Activated CD4-positive, alpha-beta T cell treated with anti-CD3 and anti-CD28 coated beads for 24 hours (primary cell): ENCODE measurements at regions not wholly inside any gene's neighbourhood (a gene's known extent, or its start where the extent isn't known, plus 50 kb on each side); places are given as distances from the start of the nearest gene placed in this dataset.
"Not testable (repeated sequence)": the region's sequence is repeated elsewhere in the genome, so short reads cannot be mapped to it uniquely, and the experiment has no call there.

Source experiments
- DNase-seq, 2 donors: peaks; one replicate each; pipeline ENCODE4 v3.0.0-alpha.2; 2020; ENCODE audit warnings: low read depth in 2 of 2

DNA sequence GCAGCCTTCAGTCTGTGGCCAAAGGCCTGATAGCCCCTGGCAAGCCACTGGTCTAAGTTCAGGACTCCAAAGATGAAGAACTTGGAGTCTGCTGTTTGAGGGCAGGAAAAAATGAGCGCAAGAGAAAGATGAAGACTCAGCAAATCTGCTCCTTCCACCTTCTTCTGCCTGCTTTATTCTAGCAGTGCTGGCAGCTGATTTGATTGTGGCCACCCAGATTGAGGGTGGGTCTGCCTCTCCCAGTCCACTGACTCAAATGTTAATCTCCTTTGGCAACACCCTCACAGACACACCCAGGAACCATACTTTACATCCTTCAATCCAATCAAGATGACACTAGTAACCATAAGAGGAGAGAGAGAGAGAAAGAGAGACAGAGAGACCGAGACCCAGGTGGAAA, 127.6 kb downstream of the UTP18 start:
- no peak for DNase-seq

GRCh38 chr17:51389875-51390274, 129.5 kb downstream of the UTP18 start:
- no peak for DNase-seq

DNA sequence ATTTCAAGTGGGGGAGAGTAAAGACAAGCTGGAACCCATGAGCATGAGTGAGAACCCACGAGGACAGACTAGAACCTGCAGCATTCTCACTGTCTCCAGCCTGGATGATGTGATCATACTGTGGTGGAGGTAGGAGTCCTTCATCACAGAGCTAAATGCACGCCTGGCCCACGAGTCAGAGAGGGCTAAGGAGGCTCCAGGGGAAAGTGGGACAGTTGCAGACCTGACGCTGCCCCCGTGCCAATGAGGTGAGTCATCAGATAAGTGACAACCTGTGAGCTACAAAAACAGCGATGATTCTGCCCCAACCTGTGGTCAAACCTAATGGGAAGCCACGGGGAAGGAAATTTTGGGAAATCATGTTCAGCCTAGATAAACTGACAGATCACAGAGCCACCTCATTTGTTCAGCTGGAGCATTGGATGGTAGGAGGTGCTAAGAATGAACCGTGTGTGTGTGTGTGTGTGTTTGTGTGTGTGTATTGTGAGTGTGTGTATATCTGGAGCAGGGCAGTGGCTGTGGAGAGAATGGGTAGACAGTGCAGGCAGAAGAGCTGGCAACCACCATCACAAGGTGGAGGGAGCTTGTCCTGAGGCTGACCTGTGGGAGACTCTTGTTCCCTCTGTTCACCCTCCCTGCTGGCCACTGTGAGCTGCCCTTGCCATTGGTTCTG, 131.8 kb downstream of the UTP18 start:
- DNase-seq, result no peak

- DNase-seq, result no peak
Observed at GRCh38 chr17:51395621-51396020, 135.3 kb downstream of the UTP18 start.

GRCh38 chr17:51397361-51398127, 137.2 kb downstream of the UTP18 start:
- no peak for DNase-seq

GRCh38 chr17:51398128-51398525, 137.8 kb downstream of the UTP18 start:
- DNase-seq, result no peak

- DNase-seq, result no peak
Observed at GRCh38 chr17:51398687-51399086, 138.3 kb downstream of the UTP18 start.

DNA sequence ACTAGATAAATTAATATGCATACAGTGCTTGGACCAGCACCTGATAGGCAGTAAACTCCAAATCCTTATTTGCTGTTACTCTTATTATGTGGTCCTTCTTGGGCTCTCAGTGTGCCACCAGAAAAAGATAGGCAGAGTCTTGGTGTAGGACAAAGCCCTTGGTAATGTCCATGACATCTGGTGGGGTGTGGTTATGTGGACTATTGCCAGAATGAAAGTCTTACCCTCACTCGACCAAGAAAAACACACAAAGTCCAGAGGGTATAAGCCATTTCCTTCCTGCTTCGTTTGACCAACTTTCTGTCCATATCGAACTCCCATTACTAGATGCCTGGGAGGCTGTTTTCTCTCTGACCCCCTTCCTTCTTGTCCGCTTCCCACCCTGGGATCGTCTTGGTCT, 140.9 kb downstream of the UTP18 start:
- no peak for DNase-seq

- no peak for DNase-seq
Observed at GRCh38 chr17:51402899-51403298, 142.6 kb downstream of the UTP18 start.

DNA sequence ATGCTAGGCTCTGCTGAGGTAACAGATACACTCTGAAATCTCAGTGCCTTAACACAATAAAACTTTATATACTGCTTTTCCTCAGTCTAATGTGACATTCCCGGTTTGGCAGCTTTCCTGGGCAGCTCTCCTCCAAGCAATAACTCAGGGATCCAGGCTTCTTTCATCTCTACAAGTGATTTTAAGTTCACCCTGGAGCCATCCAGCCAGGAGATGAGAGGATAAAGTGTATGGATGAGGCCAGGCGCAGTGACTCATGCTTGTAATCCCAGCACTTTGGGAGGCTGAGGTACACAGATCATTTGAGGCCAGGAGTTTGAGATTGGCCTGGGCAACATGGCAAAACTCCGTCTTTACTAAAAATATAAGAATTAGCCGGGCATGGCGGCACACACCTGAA, 147.2 kb downstream of the UTP18 start:
- DNase-seq, result no peak

DNA sequence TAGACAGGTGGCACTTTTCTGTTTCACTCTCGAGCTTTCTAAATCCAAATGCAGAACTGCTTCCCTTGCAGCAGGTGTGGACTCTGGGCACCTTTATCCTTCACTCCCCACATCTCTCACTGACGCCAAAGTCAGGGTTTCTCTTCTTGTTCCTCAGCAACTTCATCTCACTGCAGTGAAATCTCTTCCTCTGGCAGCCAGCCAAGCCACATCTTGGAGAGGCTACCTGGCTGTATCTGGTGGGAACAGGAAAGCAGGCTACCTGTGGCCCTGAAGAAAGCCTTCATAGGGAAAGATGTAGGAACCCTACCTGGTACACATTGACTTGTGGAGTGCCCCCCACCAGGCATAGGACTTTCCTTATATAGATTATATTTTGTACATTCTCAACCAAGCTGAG, 159.1 kb downstream of the UTP18 start:
- DNase-seq, result no peak

DNA sequence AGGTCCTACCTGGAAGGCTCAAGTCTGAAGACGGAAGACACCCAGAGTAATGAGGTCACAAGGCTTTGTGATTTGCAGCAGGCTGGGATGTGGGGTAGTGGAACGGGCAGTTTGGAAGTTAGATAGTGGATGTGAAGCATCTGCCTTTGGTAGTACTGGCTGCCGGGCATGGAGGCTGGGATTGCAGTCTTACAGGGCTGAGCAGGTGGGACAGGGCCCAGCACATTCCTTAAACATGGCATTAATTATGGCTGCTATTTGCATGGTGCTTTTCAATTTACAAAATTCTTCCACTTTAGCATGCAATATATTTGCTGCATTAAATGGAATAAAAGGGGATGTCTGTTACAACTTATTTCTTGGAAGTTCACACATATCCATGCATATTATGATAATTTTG, 161.2 kb downstream of the UTP18 start:
- DNase-seq, result no peak

- no peak for DNase-seq
Observed at GRCh38 chr17:51422634-51423033, 162.3 kb downstream of the UTP18 start.

DNA sequence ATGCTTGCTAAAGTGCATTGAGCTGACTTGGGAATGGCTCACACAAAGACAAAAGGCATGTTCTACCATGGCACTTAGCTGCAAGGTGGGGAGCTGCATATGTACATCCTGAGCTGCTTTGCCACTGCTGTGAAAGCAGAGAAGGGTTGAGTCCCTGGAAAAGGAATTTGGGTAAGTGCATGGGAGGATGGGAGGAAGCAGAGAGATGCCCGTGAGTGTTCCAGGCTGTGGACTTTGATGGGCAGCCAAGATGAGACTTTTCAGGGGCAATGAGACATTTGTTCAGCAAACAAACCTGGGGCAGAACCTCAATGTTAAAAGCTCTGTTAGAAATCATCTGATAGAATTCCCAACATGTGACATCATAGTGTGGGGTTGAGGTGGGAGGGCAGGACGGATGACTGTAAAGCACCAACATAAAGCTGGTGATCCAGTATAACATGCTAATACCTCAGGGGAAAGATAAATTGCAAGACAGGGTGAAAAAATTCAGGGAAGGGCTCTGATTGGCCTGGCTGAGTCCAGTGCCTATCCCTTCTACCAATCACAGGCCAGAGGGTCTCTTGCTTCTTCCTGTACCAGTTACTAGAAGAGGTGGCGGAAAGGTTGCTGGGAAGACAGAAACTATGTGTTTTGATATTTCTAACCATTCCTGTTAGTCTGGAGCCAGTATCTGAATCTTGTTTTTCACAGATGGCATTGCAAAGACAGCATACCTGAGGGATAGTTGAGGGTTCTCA, 163.2 kb downstream of the UTP18 start:
- DNase-seq, result no peak

- no peak for DNase-seq
Observed at GRCh38 chr17:51425773-51426172, 165.4 kb downstream of the UTP18 start.

- DNase-seq, result no peak
Observed at GRCh38 chr17:51427323-51427811, 167.0 kb downstream of the UTP18 start.

DNA sequence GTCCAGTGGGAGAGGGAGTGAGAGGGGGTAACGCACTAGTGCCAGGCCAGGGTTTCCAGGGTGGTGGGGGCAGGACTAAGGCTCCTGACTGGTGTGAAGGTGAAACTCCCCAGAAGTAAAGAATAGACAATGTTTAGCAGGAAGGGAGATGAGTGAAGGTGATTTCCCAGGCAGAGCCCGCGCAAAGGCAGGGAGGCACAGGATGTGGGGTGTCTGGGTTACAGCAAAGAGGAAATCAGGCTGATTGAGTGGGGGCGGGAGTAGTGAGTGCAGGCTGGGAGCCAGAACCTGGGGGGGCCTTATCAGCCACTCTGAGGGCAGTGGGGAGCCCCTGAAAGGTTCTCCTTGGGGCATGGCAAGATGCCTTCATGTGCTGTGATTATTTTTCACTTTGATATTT, 167.5 kb downstream of the UTP18 start:
- DNase-seq, result peak; percentile 39 to 48

DNA sequence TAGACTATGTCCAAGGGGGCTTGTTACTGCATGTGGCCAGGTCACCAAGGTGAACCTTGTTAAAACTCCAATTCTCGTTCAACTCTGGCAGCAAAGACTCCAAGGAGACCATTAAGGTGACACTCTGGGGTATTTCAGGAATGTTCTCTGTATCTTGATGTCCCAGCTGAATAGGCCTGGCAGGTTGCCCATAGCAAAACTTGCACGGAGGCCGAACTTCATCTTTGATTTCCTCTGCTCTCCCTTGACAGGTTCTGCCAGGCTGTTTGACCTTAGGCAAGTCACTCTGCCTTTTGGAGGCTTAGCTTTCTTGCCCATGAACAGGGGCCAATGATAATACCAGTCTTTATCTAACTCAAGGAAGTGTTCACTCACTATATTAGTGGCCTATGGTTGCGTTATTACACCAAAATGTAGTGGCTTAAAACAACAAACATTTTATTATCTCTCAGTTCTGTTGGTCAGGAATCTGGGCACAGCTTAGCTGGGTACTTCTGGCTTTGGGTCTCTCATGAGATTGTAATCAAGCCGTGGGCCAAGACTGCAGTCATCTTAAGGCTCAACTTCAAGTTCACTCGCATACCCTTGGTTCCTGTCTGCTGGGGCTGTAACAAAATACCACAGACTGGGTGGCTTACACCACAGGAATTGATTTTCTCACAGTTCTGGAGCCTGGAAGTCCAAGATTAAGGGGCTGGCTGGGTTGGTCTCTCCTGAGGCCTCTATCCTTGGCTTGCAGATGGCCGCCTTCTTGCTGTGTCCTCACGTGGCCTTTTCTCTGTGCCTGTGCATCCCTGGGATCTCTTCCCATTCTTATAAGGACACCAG, 168.5 kb downstream of the UTP18 start:
- no peak for DNase-seq

- DNase-seq, result not testable (repeated sequence)
Observed at GRCh38 chr17:51429938-51430337, 169.6 kb downstream of the UTP18 start.

DNA sequence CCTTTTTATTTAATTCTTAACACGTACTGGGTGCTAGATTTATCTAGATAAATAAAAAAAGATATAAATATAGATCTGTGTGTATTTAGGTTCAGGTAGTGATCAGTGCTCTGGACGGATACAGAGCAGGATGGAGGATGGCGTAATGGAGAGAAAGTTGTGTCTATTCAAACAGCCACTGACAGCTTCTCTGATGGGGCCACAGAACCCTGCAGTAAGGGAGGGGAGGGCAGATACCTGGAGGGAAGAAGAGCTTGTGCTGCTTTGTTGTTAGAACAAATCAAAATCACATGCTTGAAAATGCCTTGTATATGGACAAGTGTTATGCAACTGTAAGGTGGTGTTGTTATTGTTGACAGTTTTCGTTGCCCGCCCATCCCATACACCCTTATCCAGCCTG, 170.2 kb downstream of the UTP18 start:
- no peak for DNase-seq

DNA sequence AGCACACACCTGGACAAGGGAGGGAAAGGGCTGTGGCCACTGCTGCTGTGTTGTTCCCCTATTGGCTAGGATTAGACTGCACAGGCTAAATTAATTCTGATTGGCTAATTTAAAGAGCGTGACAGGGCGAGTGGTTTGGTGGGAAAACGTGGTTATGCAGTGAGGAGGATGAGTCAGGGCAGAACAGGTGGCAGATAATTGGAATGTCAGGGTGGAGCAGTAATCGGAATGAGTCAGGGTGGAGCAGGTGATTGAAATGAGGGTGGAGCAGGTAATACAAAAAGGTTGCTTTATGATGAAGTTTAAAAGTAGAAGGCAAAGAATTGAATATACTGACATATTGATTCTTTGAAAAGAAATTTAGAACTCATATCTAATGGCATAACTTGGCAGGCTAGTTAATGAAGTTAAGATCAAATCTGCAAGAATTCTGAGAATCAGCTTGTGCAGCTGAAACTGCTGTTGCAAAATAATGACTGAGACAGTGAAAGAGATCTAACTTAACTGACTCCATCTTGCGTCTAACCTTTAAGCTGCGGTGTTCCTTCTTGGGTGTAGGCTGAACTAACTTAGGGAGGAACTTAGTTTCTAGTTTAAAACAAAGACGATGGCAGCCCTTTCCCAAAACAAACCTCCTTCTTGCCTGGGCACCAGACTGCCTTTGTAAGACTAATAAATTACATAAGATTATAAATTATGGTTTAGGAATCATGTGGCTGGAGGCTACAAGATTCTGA, 174.3 kb downstream of the UTP18 start:
- no peak for DNase-seq
